Esophagus muscularis mucosa (tissue), 4 donors: ENCODE measurements at regions not wholly inside any gene's neighbourhood (a gene's known extent, or its start where the extent isn't known, plus 50 kb on each side); places are given as distances from the start of the nearest gene placed in this dataset.

ENCODE experiments used
- CTCF ChIP-seq, 3 experiments: fragments of 200-600 bp in 2 of 3; fragments of 450-650 bp in 1 of 3; sonication (generic) in 2 of 3; IDR thresholded peaks; one replicate each; pipeline ENCODE4 v1.5.1; 2017 to 2019; ENCODE audit warnings: antibody characterized with exemption in 3 of 3, mild to moderate bottlenecking in 2 of 3, moderate library complexity in 1 of 3
- EP300 ChIP-seq: sonication (generic); formaldehyde crosslinking; IDR thresholded peaks from one replicate; pipeline ENCODE4 v1.6.1; 2017; ENCODE audit warnings: antibody characterized with exemption
- POLR2A ChIP-seq: fragments of 450-650 bp; IDR thresholded peaks from one replicate; pipeline ENCODE4 v1.6.1; 2017; ENCODE audit warnings: antibody characterized with exemption, moderate library complexity, mild to moderate bottlenecking, low read depth
- POLR2AphosphoS5 ChIP-seq, 2 donors: sonication (generic); formaldehyde crosslinking; IDR thresholded peaks; one replicate each; pipeline ENCODE4 v1.6.1; 2017; ENCODE audit warnings: antibody characterized with exemption in 2 of 2

GRCh38 chr7:16089191-16089590 is 332.1 kb downstream of the CRPPA start:
- TF ChIP-seq CTCF (IDR thresholded peaks at IDR 0.05): no peak
- TF ChIP-seq POLR2A: no peak
- TF ChIP-seq EP300: no peak
- TF ChIP-seq POLR2AphosphoS5 (IDR thresholded peaks at IDR 0.05): no peak
